ENCODE measurements at regions not wholly inside any gene's neighbourhood (a gene's known extent, or its start where the extent isn't known, plus 50 kb on each side); places are given as distances from the start of the nearest gene placed in this dataset.

- CTCF ChIA-PET, result no interaction called here
- POLR2A ChIA-PET, result no interaction called here
- no peak for DNase-seq (ENCODE audit: low read depth, low spot score)
- H3K4me3 ChIP-seq (ENCODE audit: low read depth, low read length), result no peak overlapping the region
- TF ChIP-seq CTCF (IDR thresholded peaks at IDR 0.05; ENCODE audit: insufficient read depth, low read length, missing control alignments), result no peak
These were observed 308.7 kb downstream of the CBLN2 start for GRCh38 chr18:72235422-72235821.

- no peak overlapping the region for H3K4me3 ChIP-seq (ENCODE audit: low read depth, low read length)
- DNase-seq (ENCODE audit: low read depth, low spot score), result no peak
- CTCF ChIA-PET, result no interaction called here
- POLR2A ChIA-PET, result no interaction called here
- no peak for TF ChIP-seq CTCF (IDR thresholded peaks at IDR 0.05; ENCODE audit: insufficient read depth, low read length, missing control alignments)
These were observed 311.0 kb downstream of the CBLN2 start for GRCh38 chr18:72233106-72233505.

GRCh38 chr18:72232644-72233043 is 311.5 kb downstream of the CBLN2 start:
- DNase-seq (ENCODE audit: low read depth, low spot score), result no peak
- no peak overlapping the region for H3K4me3 ChIP-seq (ENCODE audit: low read depth, low read length)
- ChIA-PET CTCF (no interaction called here), POLR2A (no interaction called here)
- no peak for TF ChIP-seq CTCF (IDR thresholded peaks at IDR 0.05; ENCODE audit: insufficient read depth, low read length, missing control alignments)

GRCh38 chr18:72225958-72226357 is 318.2 kb downstream of the CBLN2 start:
- CTCF ChIA-PET, result no interaction called here
- TF ChIP-seq CTCF (IDR thresholded peaks at IDR 0.05; ENCODE audit: insufficient read depth, low read length, missing control alignments), result no peak
- POLR2A ChIA-PET, result no interaction called here
- H3K4me3 ChIP-seq (ENCODE audit: low read depth, low read length), result no peak overlapping the region
- DNase-seq (ENCODE audit: low read depth, low spot score), result no peak

- DNase-seq (ENCODE audit: low read depth, low spot score), result no peak
- ChIA-PET CTCF (no interaction called here), POLR2A (no interaction called here)
- TF ChIP-seq CTCF (IDR thresholded peaks at IDR 0.05; ENCODE audit: insufficient read depth, low read length, missing control alignments), result no peak
- H3K4me3 ChIP-seq (ENCODE audit: low read depth, low read length), result no peak overlapping the region
These were observed 320.4 kb downstream of the CBLN2 start for GRCh38 chr18:72223733-72224132.

GRCh38 chr18:72208920-72209676 is 335.0 kb downstream of the CBLN2 start:
- ChIA-PET CTCF (no interaction called here), POLR2A (no interaction called here)
- no peak for DNase-seq (ENCODE audit: low read depth, low spot score)
- no peak overlapping the region for H3K4me3 ChIP-seq (ENCODE audit: low read depth, low read length)
- TF ChIP-seq CTCF (IDR thresholded peaks at IDR 0.05; ENCODE audit: insufficient read depth, low read length, missing control alignments), result no peak

Measured in AG04449 (cell line).